K562 (cell line): ENCODE measurements at regions not wholly inside any gene's neighbourhood (a gene's known extent, or its start where the extent isn't known, plus 50 kb on each side); places are given as distances from the start of the nearest gene placed in this dataset.

Experiments
- ATAC-seq: fragments of 200-7000 bp; cut with Tn5 transposase; 3 replicates; pipeline ENCODE4 v1.9.1; 2020; ENCODE audit warnings: moderate library complexity
- BruUV-seq: library from RNA; stranded (reverse); fragments of 400-500 nt; replicated peaks from 2 replicates; lab custom pipeline; 2021; lab: Mats Ljungman, UMichigan
- CTCF ChIA-PET: fragments of 300-600 bp; formaldehyde crosslinking; extraction: SDS; loops from one replicate; lab custom pipeline; 2021; ENCODE audit warnings: low intra/inter-chr PET ratio; lab: Yijun Ruan, JAX
- POLR2A ChIA-PET: fragments of 300-600, 350-650 bp; sonication (Branson Sonifier 250); formaldehyde crosslinking; extraction: SDS; loops from one replicate; lab custom pipeline; 2021; ENCODE audit warnings: antibody characterized with exemption, inconsistent platforms; lab: Yijun Ruan, JAX
- DNase-seq, 4 experiments: peaks; one replicate each; pipeline versions ENCODE4 v3.0.0 to v3.0.0-alpha.2; 2011 to 2018; ENCODE audit warnings: low spot score in 3 of 4, mixed read lengths in 3 of 4; ENCODE audit errors: extremely low read depth in 1 of 4
- FAIRE-seq: peaks from 2 replicates; lab custom pipeline; 2011; peaks lifted over from hg19 to GRCh38; lab: Jason Lieb, UNC
- H2AFZ ChIP-seq: 2 replicates; pipeline ENCODE4 v1.6.0; 2011; ENCODE audit warnings: low read depth, low read length, control low read depth, inconsistent platforms
- H3K27ac ChIP-seq: fragments of 200-600 bp; 3 replicates; pipeline ENCODE4 v1.8.0; 2011; ENCODE audit warnings: low read depth, mild to moderate bottlenecking, control low read depth, inconsistent platforms, low read length, moderate library complexity, mixed read lengths; ENCODE audit errors: extremely low read depth
- H3K27me3 ChIP-seq, 2 experiments: fragments of 300-600 bp in 1 of 2; 2 replicates in 1 of 2; 3 replicates in 1 of 2; pipeline versions ENCODE4 v1.6.0 to v1.8.0; 2011; ENCODE audit warnings: inconsistent platforms in 2 of 2, low read length in 2 of 2, mild to moderate bottlenecking in 1 of 2, mixed read lengths in 1 of 2, moderate library complexity in 1 of 2; ENCODE audit not compliant: control insufficient read depth in 2 of 2, insufficient read depth in 2 of 2
- H3K36me3 ChIP-seq: fragments of 300-600 bp; 3 replicates; pipeline ENCODE4 v1.8.0; 2011; ENCODE audit warnings: mild to moderate bottlenecking, low read length, inconsistent platforms; ENCODE audit not compliant: control insufficient read depth, insufficient read depth
- H3K4me1 ChIP-seq, 2 experiments: fragments of 200-600 bp in 1 of 2; replicated peaks in 1 of 2; 2 replicates in 1 of 2; 3 replicates in 1 of 2; pipeline versions ENCODE4 v1.5.1 to v1.8.0; 2011; ENCODE audit warnings: inconsistent platforms in 2 of 2, low read length in 2 of 2, mild to moderate bottlenecking in 1 of 2, mixed read lengths in 1 of 2, moderate library complexity in 1 of 2; ENCODE audit not compliant: control insufficient read depth in 2 of 2, insufficient read depth in 2 of 2
- H3K4me2 ChIP-seq: 2 replicates; pipeline ENCODE4 v1.6.1; 2011; ENCODE audit warnings: low read length, control low read depth, inconsistent platforms, mixed read lengths; ENCODE audit not compliant: insufficient read depth
- H3K4me3 ChIP-seq: fragments of 200-600 bp; sonication (generic), shearing (Covaris generic); 2 replicates; pipeline ENCODE4 v1.5.1; 2016; ENCODE audit warnings: control low read depth, inconsistent platforms
- H3K79me2 ChIP-seq: fragments of 200-600 bp; 3 replicates; pipeline ENCODE4 v1.8.0; 2011; ENCODE audit warnings: low read length, inconsistent platforms; ENCODE audit not compliant: control insufficient read depth, insufficient read depth
- H3K9ac ChIP-seq, 2 experiments: 2 replicates each; pipeline versions ENCODE4 v1.6.0 to v1.6.1; 2011; ENCODE audit warnings: low read depth in 2 of 2, low read length in 2 of 2, control low read depth in 1 of 2, inconsistent platforms in 1 of 2, mild to moderate bottlenecking in 1 of 2, mixed read lengths in 1 of 2; ENCODE audit not compliant: insufficient read depth in 1 of 2
- H3K9me1 ChIP-seq: one replicate; pipeline ENCODE4 v1.6.0; 2011; ENCODE audit warnings: inconsistent platforms, mild to moderate bottlenecking, low read length, moderate library complexity; ENCODE audit not compliant: control insufficient read depth, insufficient read depth
- H3K9me3 ChIP-seq: replicated peaks from 2 replicates; pipeline ENCODE4 v1.5.1; 2011; ENCODE audit warnings: low read depth, low read length, inconsistent platforms; ENCODE audit not compliant: control insufficient read depth, insufficient read depth
- H4K20me1 ChIP-seq: replicated peaks from 2 replicates; pipeline ENCODE4 v1.6.1; 2011; ENCODE audit warnings: low read length, inconsistent platforms, mixed read lengths; ENCODE audit not compliant: control insufficient read depth, insufficient read depth
- ASH1L ChIP-seq: fragments of 450-650 bp; IDR thresholded peaks from 2 replicates; pipeline ENCODE4 v1.6.1; 2018; ENCODE audit warnings: borderline replicate concordance, mild to moderate bottlenecking, low read depth; ENCODE audit not compliant: partially characterized antibody
- CBX3 ChIP-seq, 2 experiments: IDR thresholded peaks; 1 replicate in 1 of 2; 2 replicates in 1 of 2; pipeline ENCODE4 v1.6.1; 2012; ENCODE audit warnings: inconsistent platforms in 2 of 2, low read length in 2 of 2, borderline replicate concordance in 1 of 2, control low read depth in 1 of 2
- CREBBP ChIP-seq: IDR thresholded peaks from one replicate; pipeline ENCODE4 v1.6.1; 2012; ENCODE audit warnings: low read depth, mild to moderate bottlenecking, control low read depth, inconsistent platforms, low read length
- DDX20 ChIP-seq: fragments of 450-650 bp; IDR thresholded peaks from 2 replicates; pipeline ENCODE4 v1.6.1; 2016; ENCODE audit warnings: missing genetic modification characterization, low read depth, mild to moderate bottlenecking, missing compliant biosample characterization, moderate library complexity
- EP300 ChIP-seq: IDR thresholded peaks from 2 replicates; pipeline ENCODE4 v1.6.1; 2012; ENCODE audit warnings: low read length, improper control_type of control experiment
- EZH2 ChIP-seq: IDR thresholded peaks from 2 replicates; pipeline ENCODE4 v1.6.1; 2012; ENCODE audit warnings: low read depth, mild to moderate bottlenecking, inconsistent platforms, low read length, borderline replicate concordance
- FOS ChIP-seq: IDR thresholded peaks from 3 replicates; pipeline ENCODE4 v1.6.1; 2011; ENCODE audit not compliant: insufficient read length; ENCODE audit errors: extremely low read depth
- FOXP1 ChIP-seq: sonication (generic); formaldehyde crosslinking; IDR thresholded peaks from 2 replicates; pipeline ENCODE4 v1.8.0; 2022; ENCODE audit warnings: mild to moderate bottlenecking, missing genetic modification reagents
- FUS ChIP-seq: fragments of 200-400 bp; formaldehyde crosslinking; optimal IDR thresholded peaks from 2 replicates; pipeline ENCODE3; 2017; ENCODE audit warnings: low read depth, low read length
- MED1 ChIP-seq: sonication (generic); formaldehyde crosslinking; IDR thresholded peaks from 2 replicates; pipeline ENCODE4 v1.8.1; 2023; ENCODE audit warnings: missing genetic modification reagents, borderline replicate concordance
- NFRKB ChIP-seq: fragments of 450-650 bp; IDR thresholded peaks from 2 replicates; pipeline ENCODE4 v1.6.1; 2016; ENCODE audit warnings: low read depth
- NR2C2 ChIP-seq, 2 experiments: fragments of 200-800 bp in 1 of 2; sonication (Bioruptor generic) in 1 of 2; sonication (generic) in 1 of 2; formaldehyde crosslinking in 1 of 2; IDR thresholded peaks; 2 replicates each; pipeline versions ENCODE4 v1.6.1 to v1.8.0; 2016 to 2022; ENCODE audit warnings: mild to moderate bottlenecking in 1 of 2, missing compliant biosample characterization in 1 of 2, missing genetic modification characterization in 1 of 2, missing genetic modification reagents in 1 of 2
- PHF8 ChIP-seq: fragments of 200-600 bp; sonication (generic); IDR thresholded peaks from 2 replicates; pipeline ENCODE4 v1.6.1; 2012; ENCODE audit warnings: mixed run types, mild to moderate bottlenecking, inconsistent platforms, low read length, moderate library complexity, borderline replicate concordance
- SNRNP70 ChIP-seq: fragments of 200-400 bp; formaldehyde crosslinking; optimal IDR thresholded peaks from 2 replicates; pipeline ENCODE3; 2017; ENCODE audit warnings: low read depth, low read length
- TEAD2 ChIP-seq: fragments of 450-650 bp; IDR thresholded peaks from 2 replicates; pipeline ENCODE4 v1.6.1; 2016; ENCODE audit warnings: missing genetic modification characterization, control low read depth, missing compliant biosample characterization
- ZNF263 ChIP-seq: sonication (generic); formaldehyde crosslinking; IDR thresholded peaks from 2 replicates; pipeline ENCODE4 v1.8.0; 2022; ENCODE audit warnings: mild to moderate bottlenecking, missing genetic modification reagents, borderline replicate concordance
- ZNF384 ChIP-seq: IDR thresholded peaks from 2 replicates; pipeline ENCODE4 v1.6.1; 2012; ENCODE audit warnings: low read depth, low read length, improper control_type of control experiment
- ZNF707 ChIP-seq: fragments of 250-450 bp; sonication (Bioruptor Pico); conservative IDR thresholded peaks from 2 replicates; pipeline ENCODE4 v1.8.0; 2022; ENCODE audit warnings: inconsistent platforms, mild to moderate bottlenecking, moderate library complexity
- ZNF780A ChIP-seq: fragments of 250-450 bp; sonication (Bioruptor Pico); IDR thresholded peaks from 2 replicates; pipeline ENCODE4 v1.5.0; 2021; ENCODE audit warnings: mild to moderate bottlenecking
- WGBS: fragments of 100-300 bp; shearing (Covaris generic); methylation state at CpG from one replicate; pipeline ENCODE4 v1.1.6; 2016; ENCODE audit warnings: low coverage, mixed read lengths; ENCODE audit not compliant: insufficient coverage; ENCODE audit errors: missing lambda C conversion rate; 5-methylcytosine and 5-hydroxymethylcytosine counted together
- in situ Hi-C: fragments of 300-500 bp; cut with MboI; formaldehyde crosslinking; loops from 4 replicates; pipeline ENCODE4 v1.15.0; 2018; ENCODE audit warnings: inconsistent platforms, mixed read lengths
- intact Hi-C: fragments of 100-400 bp; cut with micrococcal nuclease; formaldehyde crosslinking; loops from 2 replicates; pipeline ENCODE4 v1.14.2; 2022
- TF ChIP-seq, protein P1 (sequence below): fragments of 250-450 bp; sonication (Bioruptor Pico); IDR thresholded peaks from 2 replicates; pipeline ENCODE4 v1.4.0; 2020; ENCODE audit warnings: mild to moderate bottlenecking, moderate library complexity, borderline replicate concordance

DNA sequence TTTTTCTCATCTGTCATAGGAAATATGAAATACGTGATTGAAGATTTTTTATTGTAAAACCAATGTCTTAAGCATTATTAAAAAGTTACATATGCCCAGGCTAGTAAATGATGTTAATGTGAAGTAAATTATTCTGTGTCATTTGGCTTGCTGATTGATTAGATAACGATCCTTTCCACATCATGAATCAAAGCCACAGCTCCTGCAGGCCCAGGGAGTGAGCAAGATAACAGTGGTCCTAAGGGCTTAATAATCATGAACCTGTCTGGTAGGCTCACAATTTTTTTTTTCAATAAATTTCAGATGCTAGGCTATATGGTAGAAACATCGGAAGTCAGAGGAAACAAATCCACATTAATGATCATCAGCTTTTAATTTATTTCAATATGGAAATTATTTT, 269.0 kb upstream of the SLC10A2 start:
- ChIA-PET POLR2A (no interaction called here), CTCF (no interaction called here)
- Histone ChIP-seq H3K9ac (no peak overlapping the region), H3K27ac (no peak overlapping the region), H3K4me3 (no peak overlapping the region), H3K4me2 (no peak overlapping the region), H4K20me1 (no peaks in the 10 kb centered on the region), H3K27me3 (no peaks in the 10 kb centered on the region), H3K4me1 (no peaks in the 10 kb centered on the region), H3K36me3 (no peaks in the 10 kb centered on the region), H3K9me3 (no peaks in the 10 kb centered on the region), H2AFZ (no peak overlapping the region), H3K9me1 (no peaks in the 10 kb centered on the region), H3K79me2 (no peaks in the 10 kb centered on the region)
- TF ChIP-seq ZNF707 (CRISPR knock-in tag): no peak
- TF ChIP-seq FOS: no peak
- no peak for TF ChIP-seq ZNF384
- no peak for TF ChIP-seq CBX3 (IDR thresholded peaks at IDR 0.05; ENCODE audit: borderline replicate concordance in 1 of 2, low read length in 2 of 2)
- TF ChIP-seq DDX20 (tag): no peak
- TF ChIP-seq TEAD2 (tag): no peak
- TF ChIP-seq MED1 (CRISPR knock-in tag): no peak
- no peak for TF ChIP-seq NR2C2 (CRISPR knock-in tag; IDR thresholded peaks at IDR 0.05)
- no peak for TF ChIP-seq NR2C2 (tag; IDR thresholded peaks at IDR 0.05)
- no peak for TF ChIP-seq ASH1L
- TF ChIP-seq PHF8: no peak
- TF ChIP-seq ZNF263 (CRISPR knock-in tag): no peak
- no peak for TF ChIP-seq ZNF780A (CRISPR knock-in tag)
- TF ChIP-seq FUS: no peak
- TF ChIP-seq EP300: no peak
- TF ChIP-seq, protein P1, sequence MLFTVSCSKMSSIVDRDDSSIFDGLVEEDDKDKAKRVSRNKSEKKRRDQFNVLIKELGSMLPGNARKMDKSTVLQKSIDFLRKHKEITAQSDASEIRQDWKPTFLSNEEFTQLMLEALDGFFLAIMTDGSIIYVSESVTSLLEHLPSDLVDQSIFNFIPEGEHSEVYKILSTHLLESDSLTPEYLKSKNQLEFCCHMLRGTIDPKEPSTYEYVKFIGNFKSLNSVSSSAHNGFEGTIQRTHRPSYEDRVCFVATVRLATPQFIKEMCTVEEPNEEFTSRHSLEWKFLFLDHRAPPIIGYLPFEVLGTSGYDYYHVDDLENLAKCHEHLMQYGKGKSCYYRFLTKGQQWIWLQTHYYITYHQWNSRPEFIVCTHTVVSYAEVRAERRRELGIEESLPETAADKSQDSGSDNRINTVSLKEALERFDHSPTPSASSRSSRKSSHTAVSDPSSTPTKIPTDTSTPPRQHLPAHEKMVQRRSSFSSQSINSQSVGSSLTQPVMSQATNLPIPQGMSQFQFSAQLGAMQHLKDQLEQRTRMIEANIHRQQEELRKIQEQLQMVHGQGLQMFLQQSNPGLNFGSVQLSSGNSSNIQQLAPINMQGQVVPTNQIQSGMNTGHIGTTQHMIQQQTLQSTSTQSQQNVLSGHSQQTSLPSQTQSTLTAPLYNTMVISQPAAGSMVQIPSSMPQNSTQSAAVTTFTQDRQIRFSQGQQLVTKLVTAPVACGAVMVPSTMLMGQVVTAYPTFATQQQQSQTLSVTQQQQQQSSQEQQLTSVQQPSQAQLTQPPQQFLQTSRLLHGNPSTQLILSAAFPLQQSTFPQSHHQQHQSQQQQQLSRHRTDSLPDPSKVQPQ (CRISPR knock-in tag): no peak
- no peak for TF ChIP-seq SNRNP70
- TF ChIP-seq FOXP1 (CRISPR knock-in tag): no peak
- TF ChIP-seq EZH2: no peak
- no peak for TF ChIP-seq NFRKB
- TF ChIP-seq CREBBP: no peak
- FAIRE-seq (no peak), ATAC-seq (no peak), DNase-seq (no peak)
- in situ Hi-C loops (no loop called here), intact Hi-C loops (no loop called here)
- WGBS: 0% methylated on average over 3 of the region's 3 CpGs
- no TSS peak for BruUV-seq
